ENCODE measurements at regions not wholly inside any gene's neighbourhood (a gene's known extent, or its start where the extent isn't known, plus 50 kb on each side); places are given as distances from the start of the nearest gene placed in this dataset.
"Not testable (repeated sequence)": the region's sequence is repeated elsewhere in the genome, so short reads cannot be mapped to it uniquely, and the experiment has no call there.

GRCh38 chr3:193821151-193821668 lies 228.2 kb downstream of the OPA1 start:
- Mint-ChIP-seq H3K4me3 (ENCODE audit: unreplicated experiment) (no peak overlapping the region), H3K9me3 (ENCODE audit: unreplicated experiment) (no peaks in the 10 kb centered on the region), H3K27me3 (ENCODE audit: unreplicated experiment) (peaks cover 4% of the 10 kb centered on the region), H3K36me3 (ENCODE audit: low read depth, unreplicated experiment) (no peaks in the 10 kb centered on the region), H3K4me1 (ENCODE audit: unreplicated experiment) (peaks cover 10% of the 10 kb centered on the region), H3K27ac (ENCODE audit: unreplicated experiment) (no peak overlapping the region)
- no peak for DNase-seq (ENCODE audit: low spot score)
- TF ChIP-seq CTCF (IDR thresholded peaks at IDR 0.05; ENCODE audit: unreplicated experiment) = no peak

GRCh38 chr3:193822492-193823212 lies 229.6 kb downstream of the OPA1 start:
- Mint-ChIP-seq H3K4me1 (ENCODE audit: unreplicated experiment) (no peaks in the 10 kb centered on the region), H3K36me3 (ENCODE audit: low read depth, unreplicated experiment) (no peaks in the 10 kb centered on the region), H3K27ac (ENCODE audit: unreplicated experiment) (no peak overlapping the region), H3K9me3 (ENCODE audit: unreplicated experiment) (no peaks in the 10 kb centered on the region), H3K4me3 (ENCODE audit: unreplicated experiment) (no peak overlapping the region), H3K27me3 (ENCODE audit: unreplicated experiment) (peaks cover 4% of the 10 kb centered on the region)
- no peak for TF ChIP-seq CTCF (IDR thresholded peaks at IDR 0.05; ENCODE audit: unreplicated experiment)
- no peak for DNase-seq (ENCODE audit: low spot score)

- not testable (repeated sequence) for H3K27me3 Mint-ChIP-seq (ENCODE audit: unreplicated experiment); H3K4me1 Mint-ChIP-seq (ENCODE audit: unreplicated experiment); H3K9me3 Mint-ChIP-seq (ENCODE audit: unreplicated experiment)
These were observed 230.2 kb downstream of the OPA1 start for GRCh38 chr3:193823213-193823605.

GRCh38 chr3:193824365-193824764 lies 231.4 kb downstream of the OPA1 start:
- no peaks in the 10 kb centered on the region for H3K4me1 Mint-ChIP-seq (ENCODE audit: unreplicated experiment)

More at GRCh38 chr3:193823213-193823605, 230.2 kb downstream of the OPA1 start:
- not testable (repeated sequence) for DNase-seq (ENCODE audit: low spot score); H3K4me3 Mint-ChIP-seq (ENCODE audit: unreplicated experiment); H3K27ac Mint-ChIP-seq (ENCODE audit: unreplicated experiment); H3K36me3 Mint-ChIP-seq (ENCODE audit: low read depth, unreplicated experiment)

GRCh38 chr3:193825617-193826016 lies 232.6 kb downstream of the OPA1 start:
- DNase-seq (ENCODE audit: low spot score) = no peak
- Mint-ChIP-seq H3K27me3 (ENCODE audit: unreplicated experiment) (peaks cover 4% of the 10 kb centered on the region), H3K4me3 (ENCODE audit: unreplicated experiment) (no peak overlapping the region), H3K27ac (ENCODE audit: unreplicated experiment) (no peak overlapping the region), H3K4me1 (ENCODE audit: unreplicated experiment) (no peaks in the 10 kb centered on the region), H3K36me3 (ENCODE audit: low read depth, unreplicated experiment) (no peaks in the 10 kb centered on the region), H3K9me3 (ENCODE audit: unreplicated experiment) (no peaks in the 10 kb centered on the region)
- TF ChIP-seq CTCF (IDR thresholded peaks at IDR 0.05; ENCODE audit: unreplicated experiment) = no peak

More at GRCh38 chr3:193824365-193824764, 231.4 kb downstream of the OPA1 start:
- no peak for TF ChIP-seq CTCF (IDR thresholded peaks at IDR 0.05; ENCODE audit: unreplicated experiment)
- H3K4me3 Mint-ChIP-seq (ENCODE audit: unreplicated experiment) = no peak overlapping the region
- no peaks in the 10 kb centered on the region for H3K9me3 Mint-ChIP-seq (ENCODE audit: unreplicated experiment)
- H3K36me3 Mint-ChIP-seq (ENCODE audit: low read depth, unreplicated experiment) = no peaks in the 10 kb centered on the region
- DNase-seq (ENCODE audit: low spot score) = no peak
- H3K27ac Mint-ChIP-seq (ENCODE audit: unreplicated experiment) = no peak overlapping the region
- peaks cover 4% of the 10 kb centered on the region for H3K27me3 Mint-ChIP-seq (ENCODE audit: unreplicated experiment)

Measured in endothelial cell (in vitro differentiated cells).